Nephron progenitor cell (in vitro differentiated cells): ENCODE measurements at regions not wholly inside any gene's neighbourhood (a gene's known extent, or its start where the extent isn't known, plus 50 kb on each side); places are given as distances from the start of the nearest gene placed in this dataset.
"Not testable (repeated sequence)": the region's sequence is repeated elsewhere in the genome, so short reads cannot be mapped to it uniquely, and the experiment has no call there.

Experiments used
- DNase-seq: peaks from one replicate; pipeline ENCODE4 v3.0.0; 2021
- H3K27ac Mint-ChIP-seq: 2 replicates; pipeline ENCODE4 v1.8.0; 2021; ENCODE audit warnings: mild to moderate bottlenecking, moderate library complexity, mixed read lengths
- H3K27me3 Mint-ChIP-seq: 2 replicates; pipeline ENCODE4 v1.8.0; 2021; ENCODE audit warnings: mild to moderate bottlenecking, low read depth, mixed read lengths; ENCODE audit not compliant: poor library complexity
- H3K36me3 Mint-ChIP-seq: 2 replicates; pipeline ENCODE4 v1.8.0; 2021; ENCODE audit warnings: low read depth, mixed read lengths
- H3K4me1 Mint-ChIP-seq: 2 replicates; pipeline ENCODE4 v1.8.0; 2021; ENCODE audit warnings: mixed read lengths
- H3K4me3 Mint-ChIP-seq: 2 replicates; pipeline ENCODE4 v1.8.0; 2021; ENCODE audit warnings: mild to moderate bottlenecking, moderate library complexity, mixed read lengths
- H3K9me3 Mint-ChIP-seq: 2 replicates; pipeline ENCODE4 v1.8.0; 2021; ENCODE audit warnings: mild to moderate bottlenecking, moderate library complexity, mixed read lengths
- CTCF ChIP-seq: fragments of 200-600 bp; sonication (generic); IDR thresholded peaks from 2 replicates; pipeline ENCODE4 v1.5.0; 2021; ENCODE audit warnings: antibody characterized with exemption

GRCh38 chr6:55089325-55089724, 85.0 kb upstream of the HCRTR2 start:
- Mint-ChIP-seq H3K36me3 (no peaks in the 10 kb centered on the region), H3K4me1 (no peaks in the 10 kb centered on the region), H3K27me3 (peaks cover 7% of the 10 kb centered on the region), H3K27ac (no peak overlapping the region), H3K9me3 (peaks cover 23% of the 10 kb centered on the region), H3K4me3 (no peak overlapping the region)
- DNase-seq: no peak
- no peak for TF ChIP-seq CTCF

- H3K27ac Mint-ChIP-seq: no peak overlapping the region
- no peaks in the 10 kb centered on the region for H3K4me1 Mint-ChIP-seq
- TF ChIP-seq CTCF: no peak
- H3K4me3 Mint-ChIP-seq: no peak overlapping the region
- no peaks in the 10 kb centered on the region for H3K9me3 Mint-ChIP-seq
- no peaks in the 10 kb centered on the region for H3K27me3 Mint-ChIP-seq
- H3K36me3 Mint-ChIP-seq: no peaks in the 10 kb centered on the region
- no peak for DNase-seq
Observed at GRCh38 chr6:55100686-55101085, 73.6 kb upstream of the HCRTR2 start.

DNA sequence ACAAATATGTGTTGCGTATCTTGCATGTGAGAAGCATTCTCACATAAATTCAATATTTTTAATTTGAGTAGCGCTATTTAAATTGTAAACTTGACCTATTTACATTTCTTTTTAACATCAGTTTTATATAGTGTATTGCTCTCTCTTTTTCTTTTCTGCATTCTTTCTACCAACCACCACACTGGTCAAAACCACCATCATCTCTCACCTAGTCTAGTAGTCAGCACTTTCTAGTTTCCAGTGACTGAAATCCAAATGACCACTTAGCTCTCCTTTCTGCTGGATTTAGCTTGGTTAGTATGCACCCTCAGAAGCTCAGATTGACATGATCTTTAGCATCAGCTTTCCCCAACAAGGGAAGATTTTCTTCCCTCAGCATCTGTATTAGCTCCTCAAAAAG, 73.2 kb upstream of the HCRTR2 start:
- H3K4me1 Mint-ChIP-seq: no peaks in the 10 kb centered on the region
- no peak overlapping the region for H3K27ac Mint-ChIP-seq
- H3K36me3 Mint-ChIP-seq: no peaks in the 10 kb centered on the region
- DNase-seq: no peak
- no peak for TF ChIP-seq CTCF
- H3K27me3 Mint-ChIP-seq: no peaks in the 10 kb centered on the region
- H3K9me3 Mint-ChIP-seq: no peaks in the 10 kb centered on the region
- no peak overlapping the region for H3K4me3 Mint-ChIP-seq

GRCh38 chr6:55108134-55109130, 65.9 kb upstream of the HCRTR2 start:
- no peak for TF ChIP-seq CTCF
- Mint-ChIP-seq H3K36me3 (no peaks in the 10 kb centered on the region), H3K4me1 (no peaks in the 10 kb centered on the region), H3K4me3 (no peak overlapping the region), H3K27me3 (peaks cover 5% of the 10 kb centered on the region), H3K27ac (no peak overlapping the region), H3K9me3 (peaks cover 17% of the 10 kb centered on the region)
- no peak for DNase-seq

- Mint-ChIP-seq H3K36me3 (no peaks in the 10 kb centered on the region), H3K4me3 (no peak overlapping the region), H3K9me3 (peaks cover 34% of the 10 kb centered on the region), H3K27me3 (peaks cover 5% of the 10 kb centered on the region), H3K27ac (no peak overlapping the region), H3K4me1 (no peaks in the 10 kb centered on the region)
- DNase-seq: no peak
- no peak for TF ChIP-seq CTCF
Observed at GRCh38 chr6:55117267-55117666, 57.0 kb upstream of the HCRTR2 start.

DNA sequence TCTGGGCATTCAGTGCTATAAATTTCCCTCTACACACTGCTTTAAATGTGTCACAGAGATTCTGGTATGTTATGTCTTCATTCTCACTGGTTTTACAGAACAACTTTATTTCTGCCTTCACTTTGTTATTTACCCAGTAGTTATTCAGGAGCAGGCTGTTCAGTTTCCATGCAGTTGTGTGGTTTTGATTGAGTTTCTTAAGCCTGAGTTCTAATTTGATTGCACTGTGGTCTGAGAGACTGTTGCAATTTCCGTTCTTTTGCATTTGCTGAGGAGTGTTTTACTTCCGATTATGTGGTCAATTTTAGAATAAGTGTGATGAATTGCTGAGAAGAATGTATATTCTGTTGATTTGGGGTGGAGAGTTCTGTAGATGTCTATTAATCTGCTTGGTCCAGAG, 50.1 kb upstream of the HCRTR2 start:
- peaks cover 71% of the 10 kb centered on the region for H3K9me3 Mint-ChIP-seq
- H3K4me1 Mint-ChIP-seq, H3K27me3 Mint-ChIP-seq: not testable (repeated sequence)

More for the DNA sequence above, 50.1 kb upstream of the HCRTR2 start:
- not testable (repeated sequence) for DNase-seq, H3K4me3 Mint-ChIP-seq, H3K27ac Mint-ChIP-seq, H3K36me3 Mint-ChIP-seq
